AG04450 (cell line): ENCODE measurements at regions not wholly inside any gene's neighbourhood (a gene's known extent, or its start where the extent isn't known, plus 50 kb on each side); places are given as distances from the start of the nearest gene placed in this dataset.

ENCODE experiments used
- CTCF ChIA-PET: fragments of 300-600, 350-600 bp; formaldehyde crosslinking; extraction: SDS; loops from one replicate; lab custom pipeline; 2022; ENCODE audit warnings: antibody characterized with exemption, inconsistent platforms; lab: Charles Lee
- POLR2A ChIA-PET: fragments of 350-600 bp; formaldehyde crosslinking; extraction: SDS; loops from one replicate; lab custom pipeline; 2021; ENCODE audit warnings: antibody characterized with exemption, inconsistent platforms; lab: Yijun Ruan, JAX
- DNase-seq: peaks from one replicate; pipeline ENCODE4 v3.0.0-alpha.2; 2011; ENCODE audit warnings: low read depth, low spot score
- H3K27ac ChIP-seq: one replicate; pipeline ENCODE4 v1.5.1; 2012; ENCODE audit warnings: low read depth, low read length, control low read depth
- H3K27me3 ChIP-seq: one replicate; pipeline ENCODE4 v1.6.0; 2012; ENCODE audit warnings: low read length; ENCODE audit not compliant: control insufficient read depth, insufficient read depth
- H3K4me3 ChIP-seq: 2 replicates; pipeline ENCODE4 v1.5.1; 2011; ENCODE audit warnings: mild to moderate bottlenecking, low read depth, low read length, control low read depth
- H3K9me3 ChIP-seq: 2 replicates; pipeline ENCODE4 v1.5.1; 2012; ENCODE audit warnings: low read length; ENCODE audit not compliant: control insufficient read depth, insufficient read depth
- CTCF ChIP-seq: IDR thresholded peaks from 2 replicates; pipeline ENCODE4 v1.5.1; 2011; ENCODE audit warnings: low read depth, low read length, control low read depth, inconsistent platforms

GRCh38 chr20:11098888-11099287 lies 425.1 kb upstream of the JAG1 start:
- ChIA-PET CTCF (no interaction called here), POLR2A (no interaction called here)
- no peaks in the 10 kb centered on the region for H3K9me3 ChIP-seq
- H3K27me3 ChIP-seq, result no peaks in the 10 kb centered on the region
- DNase-seq, result no peak
- TF ChIP-seq CTCF, result no peak
- no peak overlapping the region for H3K4me3 ChIP-seq
- H3K27ac ChIP-seq, result no peak overlapping the region

- no peak for DNase-seq
- no peak overlapping the region for H3K4me3 ChIP-seq
- H3K27ac ChIP-seq, result no peak overlapping the region
- H3K9me3 ChIP-seq, result 0 out of 2 replicates have a peak, but pooled peaks cover 3% of the 10 kb centered on the region
- no peak for TF ChIP-seq CTCF
- POLR2A ChIA-PET, result no interaction called here
- no peaks in the 10 kb centered on the region for H3K27me3 ChIP-seq
- CTCF ChIA-PET, result no interaction called here
These were observed 427.4 kb upstream of the JAG1 start for GRCh38 chr20:11101243-11101642.

GRCh38 chr20:11101696-11102095 lies 427.9 kb upstream of the JAG1 start:
- H3K27ac ChIP-seq, result no peak overlapping the region
- 0 out of 2 replicates have a peak, but pooled peaks cover 3% of the 10 kb centered on the region for H3K9me3 ChIP-seq
- DNase-seq, result no peak
- no peaks in the 10 kb centered on the region for H3K27me3 ChIP-seq
- no peak overlapping the region for H3K4me3 ChIP-seq
- ChIA-PET CTCF (no interaction called here), POLR2A (no interaction called here)
- TF ChIP-seq CTCF, result no peak

- DNase-seq, result no peak
- no peak overlapping the region for H3K27ac ChIP-seq
- ChIA-PET POLR2A (no interaction called here), CTCF (no interaction called here)
- no peak overlapping the region for H3K4me3 ChIP-seq
- TF ChIP-seq CTCF, result no peak
- no peaks in the 10 kb centered on the region for H3K27me3 ChIP-seq
- 0 out of 2 replicates have a peak, but pooled peaks cover 3% of the 10 kb centered on the region for H3K9me3 ChIP-seq
These were observed 430.1 kb upstream of the JAG1 start for GRCh38 chr20:11103866-11104265.

- H3K4me3 ChIP-seq, result no peak overlapping the region
- POLR2A ChIA-PET, result no interaction called here
- no peak overlapping the region for H3K27ac ChIP-seq
- H3K27me3 ChIP-seq, result no peaks in the 10 kb centered on the region
- 0 out of 2 replicates have a peak, but pooled peaks cover 3% of the 10 kb centered on the region for H3K9me3 ChIP-seq
- CTCF ChIA-PET, result no interaction called here
- no peak for TF ChIP-seq CTCF
- no peak for DNase-seq
These were observed 434.5 kb upstream of the JAG1 start for GRCh38 chr20:11108102-11108810.
